ENCODE measurements at regions not wholly inside any gene's neighbourhood (a gene's known extent, or its start where the extent isn't known, plus 50 kb on each side); places are given as distances from the start of the nearest gene placed in this dataset.
A peak's percentile ranks its signal among the peaks of the same experiment; 100 is the strongest.

DNA sequence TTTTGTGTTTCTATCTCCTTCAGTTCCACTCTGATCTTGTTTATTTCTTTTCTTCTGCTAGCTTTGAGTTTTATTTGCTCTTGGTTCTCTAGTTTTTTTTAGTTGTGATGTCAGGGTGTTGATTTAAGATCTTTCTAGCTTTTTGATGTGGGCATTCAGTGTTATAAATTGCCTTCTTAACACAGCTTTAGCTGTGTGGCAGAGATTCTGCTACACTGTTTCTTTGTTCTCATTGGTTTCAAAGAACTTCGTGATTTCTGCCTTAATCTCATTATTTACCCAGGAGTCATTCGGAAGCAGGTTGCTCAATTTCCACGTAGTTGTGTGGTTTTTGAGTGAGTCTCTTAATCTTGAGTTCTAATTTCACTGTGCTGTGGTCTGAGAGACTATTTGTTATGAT lies 251.7 kb upstream of the HTR2A start:
- Mint-ChIP-seq H3K36me3 (ENCODE audit: low read depth, unreplicated experiment) (no peaks in the 10 kb centered on the region), H3K27me3 (ENCODE audit: low read depth, unreplicated experiment) (no peaks in the 10 kb centered on the region), H3K27ac (ENCODE audit: unreplicated experiment) (no peak overlapping the region), H3K4me1 (ENCODE audit: low read depth, unreplicated experiment) (no peaks in the 10 kb centered on the region), H3K4me3 (ENCODE audit: unreplicated experiment) (no peak overlapping the region), H3K9me3 (ENCODE audit: unreplicated experiment) (no peaks in the 10 kb centered on the region)
- Histone ChIP-seq H4K20me1 (ENCODE audit: insufficient read depth, low read length) (no peaks in the 10 kb centered on the region), H3K4me1 (ENCODE audit: insufficient read depth, low read length) (no peaks in the 10 kb centered on the region), H2AFZ (ENCODE audit: low read depth, low read length) (no peak overlapping the region), H3K27me3 (ENCODE audit: insufficient read depth, low read length) (no peaks in the 10 kb centered on the region), H3K4me2 (ENCODE audit: low read length) (no peak overlapping the region), H3K9me3 (ENCODE audit: insufficient read depth, low read depth, low read length) (no peaks in the 10 kb centered on the region), H3K27ac (ENCODE audit: low read depth, low read length) (no peak overlapping the region), H3K36me3 (ENCODE audit: insufficient read depth, low read length) (no peaks in the 10 kb centered on the region), H3K9ac (ENCODE audit: low read length) (no peak overlapping the region), H3K79me2 (ENCODE audit: insufficient read depth, low read length) (no peaks in the 10 kb centered on the region), H3K4me3 (ENCODE audit: insufficient read depth, low read depth, low read length) (no peak overlapping the region)
- TF ChIP-seq CTCF (IDR thresholded peaks at IDR 0.05; ENCODE audit: insufficient read depth, low read depth, low read length) (no peak), EZH2 (IDR thresholded peaks at IDR 0.05; ENCODE audit: insufficient read depth, low read length) (no peak)
- FAIRE-seq (no peak), DNase-seq (ENCODE audit: low read depth) (peak; percentile 8)

DNA sequence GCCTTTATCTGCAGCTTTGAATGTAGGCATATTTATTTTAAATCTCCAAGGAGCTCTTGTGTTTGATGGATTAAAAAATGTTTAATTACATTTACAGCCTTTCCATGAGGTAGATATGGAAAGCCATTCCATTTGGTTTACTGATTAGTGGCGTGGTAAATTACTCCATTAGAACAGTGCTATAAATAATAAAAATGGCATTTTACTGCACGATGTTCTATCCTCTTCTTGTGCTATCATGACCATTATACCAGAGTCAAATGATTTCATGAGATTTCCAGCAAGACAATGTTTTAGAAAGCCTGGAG lies 250.9 kb upstream of the HTR2A start:
- Mint-ChIP-seq H3K4me3 (ENCODE audit: unreplicated experiment) (no peak overlapping the region), H3K9me3 (ENCODE audit: unreplicated experiment) (no peaks in the 10 kb centered on the region), H3K27me3 (ENCODE audit: low read depth, unreplicated experiment) (no peaks in the 10 kb centered on the region), H3K27ac (ENCODE audit: unreplicated experiment) (no peak overlapping the region), H3K36me3 (ENCODE audit: low read depth, unreplicated experiment) (no peaks in the 10 kb centered on the region), H3K4me1 (ENCODE audit: low read depth, unreplicated experiment) (no peaks in the 10 kb centered on the region)
- H4K20me1 ChIP-seq (ENCODE audit: insufficient read depth, low read length), result no peaks in the 10 kb centered on the region
- no peak overlapping the region for H3K9ac ChIP-seq (ENCODE audit: low read length)
- no peak overlapping the region for H3K4me3 ChIP-seq (ENCODE audit: insufficient read depth, low read depth, low read length)
- no peaks in the 10 kb centered on the region for H3K4me1 ChIP-seq (ENCODE audit: insufficient read depth, low read length)
- no peak overlapping the region for H3K27ac ChIP-seq (ENCODE audit: low read depth, low read length)
- no peaks in the 10 kb centered on the region for H3K79me2 ChIP-seq (ENCODE audit: insufficient read depth, low read length)
- no peak overlapping the region for H2AFZ ChIP-seq (ENCODE audit: low read depth, low read length)
- no peaks in the 10 kb centered on the region for H3K36me3 ChIP-seq (ENCODE audit: insufficient read depth, low read length)
- H3K4me2 ChIP-seq (ENCODE audit: low read length), result no peak overlapping the region
- TF ChIP-seq EZH2 (IDR thresholded peaks at IDR 0.05; ENCODE audit: insufficient read depth, low read length), result no peak
- TF ChIP-seq CTCF (IDR thresholded peaks at IDR 0.05; ENCODE audit: insufficient read depth, low read depth, low read length), result no peak
- DNase-seq (ENCODE audit: low read depth) (no peak), FAIRE-seq (no peak)
- no peaks in the 10 kb centered on the region for H3K27me3 ChIP-seq (ENCODE audit: insufficient read depth, low read length)
- no peaks in the 10 kb centered on the region for H3K9me3 ChIP-seq (ENCODE audit: insufficient read depth, low read depth, low read length)

- no peaks in the 10 kb centered on the region for H3K27me3 ChIP-seq (ENCODE audit: insufficient read depth, low read length)
- TF ChIP-seq EZH2 (IDR thresholded peaks at IDR 0.05; ENCODE audit: insufficient read depth, low read length) (no peak), CTCF (IDR thresholded peaks at IDR 0.05; ENCODE audit: insufficient read depth, low read depth, low read length) (no peak)
- no peaks in the 10 kb centered on the region for H4K20me1 ChIP-seq (ENCODE audit: insufficient read depth, low read length)
- no peak overlapping the region for H3K4me3 ChIP-seq (ENCODE audit: insufficient read depth, low read depth, low read length)
- no peaks in the 10 kb centered on the region for H3K36me3 ChIP-seq (ENCODE audit: insufficient read depth, low read length)
- H3K27ac Mint-ChIP-seq (ENCODE audit: unreplicated experiment), result no peak overlapping the region
- FAIRE-seq (no peak), DNase-seq (ENCODE audit: low read depth) (no peak)
- H3K27ac ChIP-seq (ENCODE audit: low read depth, low read length), result no peak overlapping the region
- H3K9me3 Mint-ChIP-seq (ENCODE audit: unreplicated experiment), result no peaks in the 10 kb centered on the region
- no peak overlapping the region for H3K9ac ChIP-seq (ENCODE audit: low read length)
- no peaks in the 10 kb centered on the region for H3K4me1 ChIP-seq (ENCODE audit: insufficient read depth, low read length)
- H3K27me3 Mint-ChIP-seq (ENCODE audit: low read depth, unreplicated experiment), result no peaks in the 10 kb centered on the region
- H3K79me2 ChIP-seq (ENCODE audit: insufficient read depth, low read length), result no peaks in the 10 kb centered on the region
- no peaks in the 10 kb centered on the region for H3K9me3 ChIP-seq (ENCODE audit: insufficient read depth, low read depth, low read length)
- H3K4me2 ChIP-seq (ENCODE audit: low read length), result no peak overlapping the region
- no peak overlapping the region for H2AFZ ChIP-seq (ENCODE audit: low read depth, low read length)
- H3K4me1 Mint-ChIP-seq (ENCODE audit: low read depth, unreplicated experiment), result no peaks in the 10 kb centered on the region
- H3K4me3 Mint-ChIP-seq (ENCODE audit: unreplicated experiment), result no peak overlapping the region
- H3K36me3 Mint-ChIP-seq (ENCODE audit: low read depth, unreplicated experiment), result no peaks in the 10 kb centered on the region
Measured at GRCh38 chr13:47146991-47147811, 250.3 kb upstream of the HTR2A start.

Measured in astrocyte (in vitro differentiated cells and primary cell).